ENCODE measurements at regions not wholly inside any gene's neighbourhood (a gene's known extent, or its start where the extent isn't known, plus 50 kb on each side); places are given as distances from the start of the nearest gene placed in this dataset.

- no peak for DNase-seq (ENCODE audit: low read depth)
Observed at GRCh38 chr18:71899707-71900472, 644.3 kb downstream of the CBLN2 start.

- no peak for DNase-seq (ENCODE audit: low read depth)
Observed at GRCh38 chr18:71899183-71899582, 645.0 kb downstream of the CBLN2 start.

GRCh38 chr18:71887509-71887908 is 656.6 kb downstream of the CBLN2 start:
- no peak for DNase-seq (ENCODE audit: low read depth)

GRCh38 chr18:71878226-71878625 is 665.9 kb downstream of the CBLN2 start:
- peak; percentile 11 for DNase-seq (ENCODE audit: low read depth)

GRCh38 chr18:71873695-71874094 is 670.4 kb downstream of the CBLN2 start:
- no peak for DNase-seq (ENCODE audit: low read depth)

- DNase-seq (ENCODE audit: low read depth): no peak
Observed at GRCh38 chr18:71865888-71866287, 678.3 kb downstream of the CBLN2 start.

- DNase-seq (ENCODE audit: low read depth): no peak
Observed at GRCh38 chr18:71850602-71851001, 693.5 kb downstream of the CBLN2 start.

GRCh38 chr18:71849407-71849806 is 694.7 kb downstream of the CBLN2 start:
- DNase-seq (ENCODE audit: low read depth): no peak

- no peak for DNase-seq (ENCODE audit: low read depth)
Observed at GRCh38 chr18:71846716-71847115, 697.4 kb downstream of the CBLN2 start.

GRCh38 chr18:71844814-71845213 is 699.3 kb downstream of the CBLN2 start:
- DNase-seq (ENCODE audit: low read depth): no peak

GRCh38 chr18:71842666-71843065 is 701.5 kb downstream of the CBLN2 start:
- no peak for DNase-seq (ENCODE audit: low read depth)

GRCh38 chr18:71837547-71837946 is 706.6 kb downstream of the CBLN2 start:
- no peak for DNase-seq (ENCODE audit: low read depth)

- no peak for DNase-seq (ENCODE audit: low read depth)
Observed at GRCh38 chr18:71832946-71833617, 711.1 kb downstream of the CBLN2 start.

- peak; percentile 57 for DNase-seq (ENCODE audit: low read depth)
Observed at GRCh38 chr18:71831039-71831438, 713.1 kb downstream of the CBLN2 start.

- DNase-seq (ENCODE audit: low read depth): no peak
Observed at GRCh38 chr18:71827301-71827700, 716.8 kb downstream of the CBLN2 start.

- DNase-seq (ENCODE audit: low read depth): no peak
Observed at GRCh38 chr18:71815305-71815704, 728.8 kb downstream of the CBLN2 start.

GRCh38 chr18:71809711-71810110 is 734.4 kb downstream of the CBLN2 start:
- DNase-seq (ENCODE audit: low read depth): peak; percentile 23

GRCh38 chr18:71808616-71809015 is 735.5 kb downstream of the CBLN2 start:
- DNase-seq (ENCODE audit: low read depth): peak; percentile 20

GRCh38 chr18:71807586-71807985 is 736.6 kb downstream of the CBLN2 start:
- no peak for DNase-seq (ENCODE audit: low read depth)

GRCh38 chr18:71798986-71799673 is 745.0 kb downstream of the CBLN2 start:
- DNase-seq (ENCODE audit: low read depth): no peak

GRCh38 chr18:71797554-71797953 is 746.6 kb downstream of the CBLN2 start:
- DNase-seq (ENCODE audit: low read depth): no peak

GRCh38 chr18:71784777-71785176 is 759.4 kb downstream of the CBLN2 start:
- peak; percentile 4 for DNase-seq (ENCODE audit: low read depth)

GRCh38 chr18:71760541-71760940 is 783.6 kb downstream of the CBLN2 start:
- DNase-seq (ENCODE audit: low read depth): no peak
